ENCODE measurements at regions not wholly inside any gene's neighbourhood (a gene's known extent, or its start where the extent isn't known, plus 50 kb on each side); places are given as distances from the start of the nearest gene placed in this dataset.

- no peak for TF ChIP-seq CTCF (IDR thresholded peaks at IDR 0.05 in 4 of 5, conservative IDR thresholded peaks at IDR 0.05 in 1 of 5)
- no peak for TF ChIP-seq POLR2A (IDR thresholded peaks at IDR 0.05)
These were observed 366.3 kb downstream of the AACS start for GRCh38 chr12:125431516-125431915.

Data from gastrocnemius medialis (tissue), 4 donors.